HepG2 (cell line): ENCODE measurements at regions not wholly inside any gene's neighbourhood (a gene's known extent, or its start where the extent isn't known, plus 50 kb on each side); places are given as distances from the start of the nearest gene placed in this dataset.

Experiments
- CHCHD3 ChIP-seq: sonication (generic); formaldehyde crosslinking; IDR thresholded peaks from 2 replicates; pipeline ENCODE4 v1.8.0; 2022; ENCODE audit warnings: mild to moderate bottlenecking, missing genetic modification reagents, moderate library complexity
- JUND ChIP-seq: sonication (generic); formaldehyde crosslinking; IDR thresholded peaks from 2 replicates; pipeline ENCODE4 v1.8.0; 2022; ENCODE audit warnings: mild to moderate bottlenecking, missing genetic modification reagents
- SKI ChIP-seq: fragments of 450-650 bp; IDR thresholded peaks from one replicate; pipeline ENCODE4 v1.6.1; 2018; ENCODE audit warnings: mild to moderate bottlenecking; ENCODE audit not compliant: partially characterized antibody
- SRSF9 ChIP-seq: fragments of 200-400 bp; formaldehyde crosslinking; IDR thresholded peaks from 2 replicates; pipeline ENCODE4 v1.6.1; 2018; ENCODE audit warnings: borderline replicate concordance, mild to moderate bottlenecking, low read depth, low read length; ENCODE audit not compliant: insufficient read depth, poor library complexity, severe bottlenecking
- TCF7 ChIP-seq: sonication (generic); IDR thresholded peaks from 2 replicates; pipeline ENCODE4 v1.6.1; 2016; ENCODE audit warnings: antibody characterized with exemption, low read depth
- TSC22D2 ChIP-seq: sonication (generic); formaldehyde crosslinking; IDR thresholded peaks from 2 replicates; pipeline ENCODE4 v1.5.1; 2020; ENCODE audit warnings: missing genetic modification reagents, mild to moderate bottlenecking, borderline replicate concordance
- TF ChIP-seq, protein P1 (sequence below): IDR thresholded peaks from 2 replicates; pipeline ENCODE4 v1.4.0; 2020; ENCODE audit warnings: mild to moderate bottlenecking, missing genetic modification reagents
- TF ChIP-seq, protein P2 (sequence below): sonication (generic); formaldehyde crosslinking; IDR thresholded peaks from 2 replicates; pipeline ENCODE4 v1.5.1; 2020; ENCODE audit warnings: mild to moderate bottlenecking, missing genetic modification reagents, borderline replicate concordance
- TF ChIP-seq, protein P3 (sequence below): sonication (generic); formaldehyde crosslinking; IDR thresholded peaks from 2 replicates; pipeline ENCODE4 v1.4.0; 2020; ENCODE audit warnings: mild to moderate bottlenecking, missing genetic modification reagents
- TF ChIP-seq, protein P4 (sequence below): fragments of 450-650 bp; IDR thresholded peaks from 2 replicates; pipeline ENCODE4 v1.6.1; 2017

DNA sequence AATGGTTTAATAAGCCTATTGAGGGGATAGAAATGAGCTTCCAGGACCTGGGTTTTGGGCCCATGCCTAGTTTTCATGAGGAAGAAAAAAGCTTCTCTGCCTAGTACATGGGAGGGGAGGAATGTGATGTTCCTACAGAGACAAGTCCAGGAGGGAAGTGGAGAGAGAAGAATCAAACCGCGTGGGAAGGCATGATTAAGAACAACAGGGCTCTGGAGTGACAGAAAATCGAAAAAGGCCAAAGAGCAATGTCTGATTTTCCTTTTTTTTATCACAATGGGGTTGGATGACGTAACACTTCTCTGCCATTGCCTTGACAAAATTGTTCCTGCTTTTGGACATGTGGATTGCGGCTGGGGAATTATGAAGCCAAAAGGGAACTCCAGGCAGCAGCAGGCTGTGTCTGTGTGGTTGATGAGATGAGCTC is 258.6 kb downstream of the CXCL12 start (continued):
- TF ChIP-seq, protein P1, sequence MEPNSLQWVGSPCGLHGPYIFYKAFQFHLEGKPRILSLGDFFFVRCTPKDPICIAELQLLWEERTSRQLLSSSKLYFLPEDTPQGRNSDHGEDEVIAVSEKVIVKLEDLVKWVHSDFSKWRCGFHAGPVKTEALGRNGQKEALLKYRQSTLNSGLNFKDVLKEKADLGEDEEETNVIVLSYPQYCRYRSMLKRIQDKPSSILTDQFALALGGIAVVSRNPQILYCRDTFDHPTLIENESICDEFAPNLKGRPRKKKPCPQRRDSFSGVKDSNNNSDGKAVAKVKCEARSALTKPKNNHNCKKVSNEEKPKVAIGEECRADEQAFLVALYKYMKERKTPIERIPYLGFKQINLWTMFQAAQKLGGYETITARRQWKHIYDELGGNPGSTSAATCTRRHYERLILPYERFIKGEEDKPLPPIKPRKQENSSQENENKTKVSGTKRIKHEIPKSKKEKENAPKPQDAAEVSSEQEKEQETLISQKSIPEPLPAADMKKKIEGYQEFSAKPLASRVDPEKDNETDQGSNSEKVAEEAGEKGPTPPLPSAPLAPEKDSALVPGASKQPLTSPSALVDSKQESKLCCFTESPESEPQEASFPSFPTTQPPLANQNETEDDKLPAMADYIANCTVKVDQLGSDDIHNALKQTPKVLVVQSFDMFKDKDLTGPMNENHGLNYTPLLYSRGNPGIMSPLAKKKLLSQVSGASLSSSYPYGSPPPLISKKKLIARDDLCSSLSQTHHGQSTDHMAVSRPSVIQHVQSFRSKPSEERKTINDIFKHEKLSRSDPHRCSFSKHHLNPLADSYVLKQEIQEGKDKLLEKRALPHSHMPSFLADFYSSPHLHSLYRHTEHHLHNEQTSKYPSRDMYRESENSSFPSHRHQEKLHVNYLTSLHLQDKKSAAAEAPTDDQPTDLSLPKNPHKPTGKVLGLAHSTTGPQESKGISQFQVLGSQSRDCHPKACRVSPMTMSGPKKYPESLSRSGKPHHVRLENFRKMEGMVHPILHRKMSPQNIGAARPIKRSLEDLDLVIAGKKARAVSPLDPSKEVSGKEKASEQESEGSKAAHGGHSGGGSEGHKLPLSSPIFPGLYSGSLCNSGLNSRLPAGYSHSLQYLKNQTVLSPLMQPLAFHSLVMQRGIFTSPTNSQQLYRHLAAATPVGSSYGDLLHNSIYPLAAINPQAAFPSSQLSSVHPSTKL (CRISPR knock-in tag), result peak; percentile 16; the same call in 1 of the 2 replicates
- TF ChIP-seq SKI, result no peak
- no peak for TF ChIP-seq TSC22D2 (CRISPR knock-in tag)
- TF ChIP-seq CHCHD3 (CRISPR knock-in tag), result no peak
- TF ChIP-seq, protein P2, sequence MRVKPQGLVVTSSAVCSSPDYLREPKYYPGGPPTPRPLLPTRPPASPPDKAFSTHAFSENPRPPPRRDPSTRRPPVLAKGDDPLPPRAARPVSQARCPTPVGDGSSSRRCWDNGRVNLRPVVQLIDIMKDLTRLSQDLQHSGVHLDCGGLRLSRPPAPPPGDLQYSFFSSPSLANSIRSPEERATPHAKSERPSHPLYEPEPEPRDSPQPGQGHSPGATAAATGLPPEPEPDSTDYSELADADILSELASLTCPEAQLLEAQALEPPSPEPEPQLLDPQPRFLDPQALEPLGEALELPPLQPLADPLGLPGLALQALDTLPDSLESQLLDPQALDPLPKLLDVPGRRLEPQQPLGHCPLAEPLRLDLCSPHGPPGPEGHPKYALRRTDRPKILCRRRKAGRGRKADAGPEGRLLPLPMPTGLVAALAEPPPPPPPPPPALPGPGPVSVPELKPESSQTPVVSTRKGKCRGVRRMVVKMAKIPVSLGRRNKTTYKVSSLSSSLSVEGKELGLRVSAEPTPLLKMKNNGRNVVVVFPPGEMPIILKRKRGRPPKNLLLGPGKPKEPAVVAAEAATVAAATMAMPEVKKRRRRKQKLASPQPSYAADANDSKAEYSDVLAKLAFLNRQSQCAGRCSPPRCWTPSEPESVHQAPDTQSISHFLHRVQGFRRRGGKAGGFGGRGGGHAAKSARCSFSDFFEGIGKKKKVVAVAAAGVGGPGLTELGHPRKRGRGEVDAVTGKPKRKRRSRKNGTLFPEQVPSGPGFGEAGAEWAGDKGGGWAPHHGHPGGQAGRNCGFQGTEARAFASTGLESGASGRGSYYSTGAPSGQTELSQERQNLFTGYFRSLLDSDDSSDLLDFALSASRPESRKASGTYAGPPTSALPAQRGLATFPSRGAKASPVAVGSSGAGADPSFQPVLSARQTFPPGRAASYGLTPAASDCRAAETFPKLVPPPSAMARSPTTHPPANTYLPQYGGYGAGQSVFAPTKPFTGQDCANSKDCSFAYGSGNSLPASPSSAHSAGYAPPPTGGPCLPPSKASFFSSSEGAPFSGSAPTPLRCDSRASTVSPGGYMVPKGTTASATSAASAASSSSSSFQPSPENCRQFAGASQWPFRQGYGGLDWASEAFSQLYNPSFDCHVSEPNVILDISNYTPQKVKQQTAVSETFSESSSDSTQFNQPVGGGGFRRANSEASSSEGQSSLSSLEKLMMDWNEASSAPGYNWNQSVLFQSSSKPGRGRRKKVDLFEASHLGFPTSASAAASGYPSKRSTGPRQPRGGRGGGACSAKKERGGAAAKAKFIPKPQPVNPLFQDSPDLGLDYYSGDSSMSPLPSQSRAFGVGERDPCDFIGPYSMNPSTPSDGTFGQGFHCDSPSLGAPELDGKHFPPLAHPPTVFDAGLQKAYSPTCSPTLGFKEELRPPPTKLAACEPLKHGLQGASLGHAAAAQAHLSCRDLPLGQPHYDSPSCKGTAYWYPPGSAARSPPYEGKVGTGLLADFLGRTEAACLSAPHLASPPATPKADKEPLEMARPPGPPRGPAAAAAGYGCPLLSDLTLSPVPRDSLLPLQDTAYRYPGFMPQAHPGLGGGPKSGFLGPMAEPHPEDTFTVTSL (CRISPR knock-in tag), result no peak
- TF ChIP-seq JUND, result 0 out of 2 replicates have a peak, but pooled peaks have one; percentile 18
- no peak for TF ChIP-seq SRSF9
- TF ChIP-seq, protein P3, sequence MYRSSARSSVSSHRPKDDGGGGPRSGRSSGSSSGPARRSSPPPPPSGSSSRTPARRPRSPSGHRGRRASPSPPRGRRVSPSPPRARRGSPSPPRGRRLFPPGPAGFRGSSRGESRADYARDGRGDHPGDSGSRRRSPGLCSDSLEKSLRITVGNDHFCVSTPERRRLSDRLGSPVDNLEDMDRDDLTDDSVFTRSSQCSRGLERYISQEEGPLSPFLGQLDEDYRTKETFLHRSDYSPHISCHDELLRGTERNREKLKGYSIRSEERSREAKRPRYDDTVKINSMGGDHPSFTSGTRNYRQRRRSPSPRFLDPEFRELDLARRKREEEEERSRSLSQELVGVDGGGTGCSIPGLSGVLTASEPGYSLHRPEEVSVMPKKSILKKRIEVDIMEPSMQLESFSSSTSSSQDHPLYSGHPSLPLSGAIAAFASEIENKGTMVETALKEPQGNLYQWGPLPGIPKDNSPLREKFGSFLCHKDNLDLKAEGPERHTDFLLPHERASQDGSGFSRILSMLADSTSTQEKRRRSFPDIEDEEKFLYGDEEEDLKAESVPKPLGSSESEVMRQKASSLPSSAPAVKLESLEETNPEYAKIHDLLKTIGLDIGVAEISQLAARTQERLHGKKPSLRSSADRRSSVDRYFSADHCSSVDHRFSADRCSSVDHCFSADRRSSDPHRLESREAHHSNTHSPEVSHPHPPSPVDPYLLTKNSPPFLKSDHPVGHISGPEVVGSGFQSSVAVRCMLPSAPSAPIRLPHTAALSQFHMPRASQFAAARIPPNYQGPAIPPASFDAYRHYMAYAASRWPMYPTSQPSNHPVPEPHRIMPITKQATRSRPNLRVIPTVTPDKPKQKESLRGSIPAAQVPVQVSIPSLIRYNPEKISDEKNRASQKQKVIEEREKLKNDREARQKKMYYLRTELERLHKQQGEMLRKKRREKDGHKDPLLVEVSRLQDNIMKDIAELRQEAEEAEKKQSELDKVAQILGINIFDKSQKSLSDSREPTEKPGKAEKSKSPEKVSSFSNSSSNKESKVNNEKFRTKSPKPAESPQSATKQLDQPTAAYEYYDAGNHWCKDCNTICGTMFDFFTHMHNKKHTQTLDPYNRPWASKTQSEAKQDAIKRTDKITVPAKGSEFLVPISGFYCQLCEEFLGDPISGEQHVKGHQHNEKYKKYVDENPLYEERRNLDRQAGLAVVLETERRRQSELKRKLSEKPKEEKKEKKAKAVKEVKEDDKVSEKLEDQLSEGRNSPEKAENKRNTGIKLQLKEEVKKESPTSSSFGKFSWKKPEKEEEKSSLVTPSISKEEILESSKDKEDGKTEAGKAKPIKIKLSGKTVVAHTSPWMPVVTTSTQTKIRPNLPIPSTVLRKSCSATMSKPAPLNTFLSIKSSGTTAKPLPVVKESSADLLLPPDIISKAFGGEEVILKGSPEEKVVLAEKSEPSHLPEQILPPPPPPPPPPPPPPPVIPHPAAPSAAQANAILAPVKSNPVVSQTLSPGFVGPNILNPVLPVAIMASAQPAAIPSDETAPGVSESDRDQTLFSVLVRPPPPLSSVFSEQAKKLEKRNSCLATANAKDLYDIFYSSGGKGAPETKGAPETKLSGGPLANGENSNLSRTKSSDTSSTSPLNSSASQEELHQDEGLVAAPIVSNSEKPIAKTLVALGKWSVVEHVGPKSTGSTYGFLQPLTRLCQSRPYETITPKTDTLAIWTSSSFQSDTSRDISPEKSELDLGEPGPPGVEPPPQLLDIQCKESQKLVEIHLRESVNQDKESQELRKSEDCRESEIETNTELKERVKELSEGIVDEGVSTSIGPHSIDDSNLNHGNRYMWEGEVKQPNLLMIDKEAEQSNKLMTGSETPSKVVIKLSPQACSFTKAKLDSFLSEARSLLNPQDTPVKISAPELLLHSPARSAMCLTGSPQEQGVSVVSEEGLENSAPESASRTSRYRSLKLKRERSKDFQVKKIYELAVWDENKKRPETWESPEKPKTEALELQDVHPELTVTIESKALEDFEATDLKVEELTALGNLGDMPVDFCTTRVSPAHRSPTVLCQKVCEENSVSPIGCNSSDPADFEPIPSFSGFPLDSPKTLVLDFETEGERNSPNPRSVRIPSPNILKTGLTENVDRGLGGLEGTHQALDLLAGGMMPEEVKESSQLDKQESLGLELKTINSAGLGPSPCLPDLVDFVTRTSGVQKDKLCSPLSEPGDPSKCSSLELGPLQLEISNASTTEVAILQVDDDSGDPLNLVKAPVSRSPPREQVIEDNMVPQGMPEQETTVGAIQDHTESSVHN (CRISPR knock-in tag), result no peak
- TF ChIP-seq, protein P4, sequence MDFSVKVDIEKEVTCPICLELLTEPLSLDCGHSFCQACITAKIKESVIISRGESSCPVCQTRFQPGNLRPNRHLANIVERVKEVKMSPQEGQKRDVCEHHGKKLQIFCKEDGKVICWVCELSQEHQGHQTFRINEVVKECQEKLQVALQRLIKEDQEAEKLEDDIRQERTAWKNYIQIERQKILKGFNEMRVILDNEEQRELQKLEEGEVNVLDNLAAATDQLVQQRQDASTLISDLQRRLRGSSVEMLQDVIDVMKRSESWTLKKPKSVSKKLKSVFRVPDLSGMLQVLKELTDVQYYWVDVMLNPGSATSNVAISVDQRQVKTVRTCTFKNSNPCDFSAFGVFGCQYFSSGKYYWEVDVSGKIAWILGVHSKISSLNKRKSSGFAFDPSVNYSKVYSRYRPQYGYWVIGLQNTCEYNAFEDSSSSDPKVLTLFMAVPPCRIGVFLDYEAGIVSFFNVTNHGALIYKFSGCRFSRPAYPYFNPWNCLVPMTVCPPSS, result no peak
- TF ChIP-seq TCF7, result no peak
